Stimulated activated CD4-positive, alpha-beta T cell treated with anti-CD3 and anti-CD28 coated beads, Interleukin-12 subunit alpha, Interleukin-12 subunit beta, amount 100 ng/mL, for 48 hours (primary cell): ENCODE measurements at regions not wholly inside any gene's neighbourhood (a gene's known extent, or its start where the extent isn't known, plus 50 kb on each side); places are given as distances from the start of the nearest gene placed in this dataset.

Experiments used
- DNase-seq, 3 donors: peaks; one replicate each; pipeline ENCODE4 v3.0.0-alpha.2; 2020; ENCODE audit warnings: low read depth in 2 of 3, low spot score in 1 of 3

GRCh38 chr10:21329995-21330627 lies 195.4 kb downstream of the SKIDA1 start:
- no peak for DNase-seq

GRCh38 chr10:21327289-21327993 lies 198.0 kb downstream of the SKIDA1 start:
- DNase-seq, result no peak

GRCh38 chr10:21326594-21327288 lies 198.7 kb downstream of the SKIDA1 start:
- no peak for DNase-seq

GRCh38 chr10:21318540-21319167 lies 206.8 kb downstream of the SKIDA1 start:
- DNase-seq, result no peak

- DNase-seq, result no peak
Observed at GRCh38 chr10:21317902-21318301, 207.6 kb downstream of the SKIDA1 start.

- no peak for DNase-seq
Observed at GRCh38 chr10:21315645-21316220, 209.7 kb downstream of the SKIDA1 start.

GRCh38 chr10:21314906-21315644 lies 210.4 kb downstream of the SKIDA1 start:
- no peak for DNase-seq

GRCh38 chr10:21314111-21314626 lies 211.3 kb downstream of the SKIDA1 start:
- DNase-seq, result no peak

- no peak for DNase-seq
Observed at GRCh38 chr10:21313691-21314090, 211.8 kb downstream of the SKIDA1 start.

GRCh38 chr10:21311426-21311825 lies 214.1 kb downstream of the SKIDA1 start:
- no peak for DNase-seq

GRCh38 chr10:21309427-21309826 lies 216.1 kb downstream of the SKIDA1 start:
- DNase-seq, result no peak

- DNase-seq, result no peak
Observed at GRCh38 chr10:21308946-21309345, 216.5 kb downstream of the SKIDA1 start.

- no peak for DNase-seq
Observed at GRCh38 chr10:21308018-21308417, 217.5 kb downstream of the SKIDA1 start.

- no peak for DNase-seq
Observed at GRCh38 chr10:21304608-21305007, 220.9 kb downstream of the SKIDA1 start.

GRCh38 chr10:21304198-21304597 lies 221.3 kb downstream of the SKIDA1 start:
- no peak for DNase-seq

- DNase-seq, result no peak
Observed at GRCh38 chr10:21300551-21300950, 224.9 kb downstream of the SKIDA1 start.

- DNase-seq, result no peak
Observed at GRCh38 chr10:21299330-21299729, 226.2 kb downstream of the SKIDA1 start.

GRCh38 chr10:21298701-21299100 lies 226.8 kb downstream of the SKIDA1 start:
- no peak for DNase-seq

GRCh38 chr10:21297603-21298383 lies 227.7 kb downstream of the SKIDA1 start:
- DNase-seq, result no peak
